IMR-90 (cell line): ENCODE measurements at regions not wholly inside any gene's neighbourhood (a gene's known extent, or its start where the extent isn't known, plus 50 kb on each side); places are given as distances from the start of the nearest gene placed in this dataset.
A peak's percentile ranks its signal among the peaks of the same experiment; 100 is the strongest.

Source experiments
- ATAC-seq: fragments of 200-7000 bp; cut with Tn5 transposase; 2 replicates; pipeline ENCODE4 v1.9.1; 2020; ENCODE audit warnings: low read depth, mild to moderate bottlenecking, moderate library complexity
- BruUV-seq: library from RNA; stranded (reverse); fragments of 400-500 nt; replicated peaks from 2 replicates; lab custom pipeline; 2021; lab: Mats Ljungman, UMichigan
- CTCF ChIA-PET: fragments of 300-600 bp; formaldehyde crosslinking; extraction: SDS; loops from one replicate; lab custom pipeline; 2021; ENCODE audit warnings: antibody characterized with exemption; lab: Yijun Ruan, JAX
- POLR2A ChIA-PET: fragments of 300-600 bp; sonication (Branson Sonifier 250); formaldehyde crosslinking; loops from one replicate; lab custom pipeline; 2022; ENCODE audit warnings: antibody characterized with exemption; ENCODE audit not compliant: unreplicated experiment; lab: Charles Lee
- DNase-seq: peaks from one replicate; pipeline ENCODE4 v3.0.0; 2013
- H2AFZ ChIP-seq: replicated peaks from 2 replicates; pipeline ENCODE3; 2013; ENCODE audit warnings: low read length, mild to moderate bottlenecking; ENCODE audit not compliant: poor library complexity
- H2AK5ac ChIP-seq: 2 replicates; pipeline ENCODE4 v1.6.1; 2013; ENCODE audit warnings: low read depth, low read length, inconsistent platforms
- H2AK9ac ChIP-seq: replicated peaks from 2 replicates; pipeline ENCODE3; 2013; ENCODE audit warnings: mild to moderate bottlenecking, low read depth, low read length, moderate library complexity; ENCODE audit not compliant: poor library complexity
- H2BK120ac ChIP-seq: 2 replicates; pipeline ENCODE4 v1.6.1; 2013; ENCODE audit warnings: low read depth, low read length, inconsistent platforms
- H2BK15ac ChIP-seq: 3 replicates; pipeline ENCODE4 v1.6.1; 2013; ENCODE audit warnings: low read depth, low read length, inconsistent platforms
- H2BK20ac ChIP-seq: 2 replicates; pipeline ENCODE4 v1.6.1; 2013; ENCODE audit warnings: low read depth, mild to moderate bottlenecking, inconsistent platforms, low read length, moderate library complexity
- H2BK5ac ChIP-seq: 2 replicates; pipeline ENCODE4 v1.6.1; 2013; ENCODE audit warnings: mild to moderate bottlenecking, low read depth, low read length, inconsistent platforms; ENCODE audit not compliant: poor library complexity, severe bottlenecking
- H3K14ac ChIP-seq: replicated peaks from 2 replicates; pipeline ENCODE4 v1.6.1; 2013; ENCODE audit warnings: low read depth, low read length, inconsistent platforms
- H3K18ac ChIP-seq: 2 replicates; pipeline ENCODE4 v1.6.1; 2013; ENCODE audit warnings: low read depth, low read length, control low read depth
- H3K23ac ChIP-seq: 2 replicates; pipeline ENCODE4 v1.6.1; 2013; ENCODE audit warnings: low read depth, low read length, inconsistent platforms
- H3K27ac ChIP-seq: 2 replicates; pipeline ENCODE4 v1.5.1; 2013; ENCODE audit warnings: mild to moderate bottlenecking, control low read depth, low read length; ENCODE audit not compliant: insufficient read depth
- H3K27me3 ChIP-seq: 2 replicates; pipeline ENCODE4 v1.6.1; 2013; ENCODE audit warnings: low read length; ENCODE audit not compliant: control insufficient read depth, insufficient read depth
- H3K36me3 ChIP-seq: 2 replicates; pipeline ENCODE4 v1.6.1; 2013; ENCODE audit warnings: low read length, mixed read lengths; ENCODE audit not compliant: control insufficient read depth, insufficient read depth
- H3K4ac ChIP-seq: 2 replicates; pipeline ENCODE4 v1.6.1; 2013; ENCODE audit warnings: low read depth, low read length, inconsistent platforms
- H3K4me1 ChIP-seq: 2 replicates; pipeline ENCODE4 v1.6.1; 2013; ENCODE audit warnings: low read length, mixed read lengths; ENCODE audit not compliant: control insufficient read depth, insufficient read depth
- H3K4me2 ChIP-seq: 2 replicates; pipeline ENCODE4 v1.6.1; 2013; ENCODE audit warnings: low read depth, mild to moderate bottlenecking, control low read depth, low read length, moderate library complexity
- H3K4me3 ChIP-seq: 2 replicates; pipeline ENCODE4 v1.5.1; 2013; ENCODE audit warnings: low read depth, mild to moderate bottlenecking, control low read depth, low read length, moderate library complexity; ENCODE audit not compliant: insufficient read depth
- H3K56ac ChIP-seq: 2 replicates; pipeline ENCODE4 v1.6.1; 2013; ENCODE audit warnings: low read length, inconsistent platforms; ENCODE audit not compliant: insufficient read depth; ENCODE audit errors: extremely low read depth
- H3K79me1 ChIP-seq, 2 experiments: 2 replicates each; pipeline ENCODE4 v1.6.1; 2013; ENCODE audit warnings: low read length in 2 of 2, inconsistent platforms in 1 of 2, low read depth in 1 of 2
- H3K9ac ChIP-seq: 2 replicates; pipeline ENCODE4 v1.6.1; 2013; ENCODE audit warnings: low read depth, low read length, control low read depth
- H3K9me1 ChIP-seq: 2 replicates; pipeline ENCODE4 v1.6.1; 2013; ENCODE audit warnings: low read length, inconsistent platforms; ENCODE audit not compliant: insufficient read depth
- H3K9me3 ChIP-seq: 2 replicates; pipeline ENCODE4 v1.6.1; 2013; ENCODE audit warnings: low read length; ENCODE audit not compliant: control insufficient read depth, insufficient read depth
- H4K20me1 ChIP-seq: 2 replicates; pipeline ENCODE4 v1.6.1; 2013; ENCODE audit warnings: low read length, inconsistent platforms; ENCODE audit not compliant: insufficient read depth
- H4K5ac ChIP-seq: 2 replicates; pipeline ENCODE4 v1.6.1; 2013; ENCODE audit warnings: mild to moderate bottlenecking, low read depth, low read length, control low read depth
- H4K8ac ChIP-seq, 2 experiments: 2 replicates each; pipeline ENCODE4 v1.6.1; 2013; ENCODE audit warnings: low read depth in 2 of 2, low read length in 2 of 2, control low read depth in 1 of 2, inconsistent platforms in 1 of 2
- H4K91ac ChIP-seq: 2 replicates; pipeline ENCODE4 v1.6.1; 2013; ENCODE audit warnings: low read depth, low read length, inconsistent platforms; ENCODE audit not compliant: insufficient read depth
- BHLHE40 ChIP-seq: fragments of 150-350 bp; IDR thresholded peaks from 2 replicates; pipeline ENCODE4 v1.6.1; 2016; ENCODE audit warnings: mild to moderate bottlenecking, low read depth, low read length
- CEBPB ChIP-seq: IDR thresholded peaks from 2 replicates; pipeline ENCODE4 v1.6.1; 2012; ENCODE audit warnings: low read depth, low read length, improper control_type of control experiment
- CHD1 ChIP-seq: IDR thresholded peaks from 2 replicates; pipeline ENCODE4 v1.6.1; 2012; ENCODE audit warnings: low read depth, low read length, improper control_type of control experiment
- FOS ChIP-seq: fragments of 150-350 bp; IDR thresholded peaks from 2 replicates; pipeline ENCODE4 v1.6.1; 2016; ENCODE audit warnings: low read depth, low read length
- MAFK ChIP-seq: IDR thresholded peaks from 2 replicates; pipeline ENCODE4 v1.6.1; 2012; ENCODE audit warnings: low read depth, low read length, improper control_type of control experiment
- MAZ ChIP-seq: IDR thresholded peaks from 2 replicates; pipeline ENCODE4 v1.6.1; 2012; ENCODE audit warnings: low read depth, mild to moderate bottlenecking, low read length, improper control_type of control experiment, moderate library complexity, borderline replicate concordance
- MXI1 ChIP-seq: IDR thresholded peaks from 2 replicates; pipeline ENCODE4 v1.6.1; 2012; ENCODE audit warnings: low read depth, mild to moderate bottlenecking, low read length, moderate library complexity, borderline replicate concordance
- NFE2L2 ChIP-seq: fragments of 150-350 bp; IDR thresholded peaks from 2 replicates; pipeline ENCODE4 v1.6.1; 2016; ENCODE audit warnings: low read depth, mild to moderate bottlenecking, low read length
- POLR2A ChIP-seq: IDR thresholded peaks from 2 replicates; pipeline ENCODE4 v1.6.1; 2012; ENCODE audit warnings: mild to moderate bottlenecking, low read depth, low read length
- RAD21 ChIP-seq: IDR thresholded peaks from 2 replicates; pipeline ENCODE4 v1.6.1; 2012; ENCODE audit warnings: low read length, improper control_type of control experiment
- RCOR1 ChIP-seq: IDR thresholded peaks from 2 replicates; pipeline ENCODE4 v1.6.1; 2012; ENCODE audit warnings: mild to moderate bottlenecking, low read length, improper control_type of control experiment; ENCODE audit not compliant: insufficient replicate concordance
- RFX5 ChIP-seq: IDR thresholded peaks from 2 replicates; pipeline ENCODE4 v1.8.0; 2012; ENCODE audit warnings: low read depth, mild to moderate bottlenecking, low read length, moderate library complexity
- SMC3 ChIP-seq: fragments of 150-350 bp; IDR thresholded peaks from 2 replicates; pipeline ENCODE4 v1.6.1; 2016; ENCODE audit warnings: low read depth, mild to moderate bottlenecking, antibody characterized with exemption, low read length, moderate library complexity
- USF2 ChIP-seq: fragments of 150-350 bp; IDR thresholded peaks from 2 replicates; pipeline ENCODE4 v1.6.1; 2017; ENCODE audit warnings: mild to moderate bottlenecking, antibody characterized with exemption, low read length, low read depth
- WGBS, 2 experiments: methylation state at CpG; one replicate each; pipeline versions ENCODE4 v1.1.5 to v1.1.7; 2013; ENCODE audit warnings: missing lambda C conversion rate in 2 of 2; ENCODE audit not compliant: insufficient read length in 1 of 2; ENCODE audit errors: extremely low coverage in 2 of 2; 5-methylcytosine and 5-hydroxymethylcytosine counted together
- dilution Hi-C: fragments of 300-500 bp; cut with HindIII; formaldehyde crosslinking; loops from one replicate; pipeline ENCODE4 v1.14.3; 2018; ENCODE audit warnings: low sequenced_read_pairs; ENCODE audit not compliant: unreplicated experiment
- in situ Hi-C: fragments of 300-500 bp; cut with MboI; formaldehyde crosslinking; loops from 3 replicates; pipeline ENCODE4 v1.14.3; 2019; ENCODE audit warnings: low sequenced_read_pairs, inconsistent platforms, mixed read lengths
- intact Hi-C: fragments of 100-400 bp; cut with micrococcal nuclease; formaldehyde crosslinking; loops from 2 replicates; pipeline ENCODE4 v1.10.0; 2022
- TF ChIP-seq, protein P1 (sequence below): fragments of 150-350 bp; IDR thresholded peaks from 2 replicates; pipeline ENCODE4 v1.6.1; 2016; ENCODE audit warnings: low read depth, mild to moderate bottlenecking, low read length, moderate library complexity, borderline replicate concordance
- TF ChIP-seq, protein P2 (sequence below): conservative IDR thresholded peaks from 2 replicates; pipeline ENCODE4 v1.5.1; 2012; ENCODE audit warnings: mild to moderate bottlenecking, low read depth, low read length, improper control_type of control experiment

- H3K23ac ChIP-seq = no peak overlapping the region
- WGBS, 2 experiments = 40% methylated on average over 1 of the region's 4 CpGs; no CpG with 5 or more reads in 1 of the 2 experiments
These were observed 631.4 kb upstream of the B3GAT1 start for GRCh38 chr11:135043434-135043833.

More at GRCh38 chr11:135043434-135043833, 631.4 kb upstream of the B3GAT1 start:
- H3K14ac ChIP-seq = no peak overlapping the region
- no peak overlapping the region for H2AK5ac ChIP-seq
- no peak for DNase-seq
- dilution Hi-C loops (no loop called here), in situ Hi-C loops (no loop called here), intact Hi-C loops (no loop called here)
- no peak overlapping the region for H2BK5ac ChIP-seq
- H3K56ac ChIP-seq = no peak overlapping the region
- H4K8ac ChIP-seq = no peak overlapping the region
- TF ChIP-seq MXI1 = no peak
- TF ChIP-seq NFE2L2 = no peak
- TF ChIP-seq RCOR1 = no peak
- TF ChIP-seq MAZ = no peak
- no peak for TF ChIP-seq USF2
- no peak for TF ChIP-seq CHD1
- TF ChIP-seq RFX5 = no peak
- TF ChIP-seq CEBPB = no peak
- no peak for TF ChIP-seq FOS
- TF ChIP-seq POLR2A = no peak
- TF ChIP-seq MAFK = no peak
- TF ChIP-seq RAD21 = no peak
- TF ChIP-seq, protein P1, sequence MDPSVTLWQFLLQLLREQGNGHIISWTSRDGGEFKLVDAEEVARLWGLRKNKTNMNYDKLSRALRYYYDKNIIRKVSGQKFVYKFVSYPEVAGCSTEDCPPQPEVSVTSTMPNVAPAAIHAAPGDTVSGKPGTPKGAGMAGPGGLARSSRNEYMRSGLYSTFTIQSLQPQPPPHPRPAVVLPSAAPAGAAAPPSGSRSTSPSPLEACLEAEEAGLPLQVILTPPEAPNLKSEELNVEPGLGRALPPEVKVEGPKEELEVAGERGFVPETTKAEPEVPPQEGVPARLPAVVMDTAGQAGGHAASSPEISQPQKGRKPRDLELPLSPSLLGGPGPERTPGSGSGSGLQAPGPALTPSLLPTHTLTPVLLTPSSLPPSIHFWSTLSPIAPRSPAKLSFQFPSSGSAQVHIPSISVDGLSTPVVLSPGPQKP = no peak
- TF ChIP-seq BHLHE40 = no peak
- no peak for TF ChIP-seq SMC3
- TF ChIP-seq, protein P2, sequence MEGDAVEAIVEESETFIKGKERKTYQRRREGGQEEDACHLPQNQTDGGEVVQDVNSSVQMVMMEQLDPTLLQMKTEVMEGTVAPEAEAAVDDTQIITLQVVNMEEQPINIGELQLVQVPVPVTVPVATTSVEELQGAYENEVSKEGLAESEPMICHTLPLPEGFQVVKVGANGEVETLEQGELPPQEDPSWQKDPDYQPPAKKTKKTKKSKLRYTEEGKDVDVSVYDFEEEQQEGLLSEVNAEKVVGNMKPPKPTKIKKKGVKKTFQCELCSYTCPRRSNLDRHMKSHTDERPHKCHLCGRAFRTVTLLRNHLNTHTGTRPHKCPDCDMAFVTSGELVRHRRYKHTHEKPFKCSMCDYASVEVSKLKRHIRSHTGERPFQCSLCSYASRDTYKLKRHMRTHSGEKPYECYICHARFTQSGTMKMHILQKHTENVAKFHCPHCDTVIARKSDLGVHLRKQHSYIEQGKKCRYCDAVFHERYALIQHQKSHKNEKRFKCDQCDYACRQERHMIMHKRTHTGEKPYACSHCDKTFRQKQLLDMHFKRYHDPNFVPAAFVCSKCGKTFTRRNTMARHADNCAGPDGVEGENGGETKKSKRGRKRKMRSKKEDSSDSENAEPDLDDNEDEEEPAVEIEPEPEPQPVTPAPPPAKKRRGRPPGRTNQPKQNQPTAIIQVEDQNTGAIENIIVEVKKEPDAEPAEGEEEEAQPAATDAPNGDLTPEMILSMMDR = no peak
- H2BK120ac ChIP-seq = no peak overlapping the region
- no peak overlapping the region for H3K4me3 ChIP-seq
- BruUV-seq = no TSS peak
- H3K9me3 ChIP-seq = peaks cover 21% of the 10 kb centered on the region
- H3K4ac ChIP-seq = no peak overlapping the region
- no peaks in the 10 kb centered on the region for H3K4me1 ChIP-seq
- H4K91ac ChIP-seq = no peak overlapping the region
- H3K9ac ChIP-seq = no peak overlapping the region
- ATAC-seq = no peak
- no peak overlapping the region for H3K27ac ChIP-seq
- peak overlapping the region; percentile 43 for H2AFZ ChIP-seq
- H2AK9ac ChIP-seq = no peak overlapping the region
- POLR2A ChIA-PET = no interaction called here
- no peak overlapping the region for H3K18ac ChIP-seq
- no peaks in the 10 kb centered on the region for H3K79me1 ChIP-seq
- H4K5ac ChIP-seq = no peak overlapping the region
- H2BK15ac ChIP-seq = no peak overlapping the region
- H4K20me1 ChIP-seq = no peaks in the 10 kb centered on the region
- H3K36me3 ChIP-seq = no peaks in the 10 kb centered on the region
- H3K4me2 ChIP-seq = no peak overlapping the region
- CTCF ChIA-PET = no interaction called here
- H3K9me1 ChIP-seq = no peaks in the 10 kb centered on the region
- no peak overlapping the region for H2BK20ac ChIP-seq
- no peaks in the 10 kb centered on the region for H3K27me3 ChIP-seq
